GM21447 (cell line): ENCODE measurements at regions not wholly inside any gene's neighbourhood (a gene's known extent, or its start where the extent isn't known, plus 50 kb on each side); places are given as distances from the start of the nearest gene placed in this dataset.

Experiments used
- ATAC-seq: cut with Tn5 transposase; IDR thresholded peaks from one replicate; pipeline ENCODE4 v1.9.1; 2021; ENCODE audit not compliant: unreplicated experiment

DNA sequence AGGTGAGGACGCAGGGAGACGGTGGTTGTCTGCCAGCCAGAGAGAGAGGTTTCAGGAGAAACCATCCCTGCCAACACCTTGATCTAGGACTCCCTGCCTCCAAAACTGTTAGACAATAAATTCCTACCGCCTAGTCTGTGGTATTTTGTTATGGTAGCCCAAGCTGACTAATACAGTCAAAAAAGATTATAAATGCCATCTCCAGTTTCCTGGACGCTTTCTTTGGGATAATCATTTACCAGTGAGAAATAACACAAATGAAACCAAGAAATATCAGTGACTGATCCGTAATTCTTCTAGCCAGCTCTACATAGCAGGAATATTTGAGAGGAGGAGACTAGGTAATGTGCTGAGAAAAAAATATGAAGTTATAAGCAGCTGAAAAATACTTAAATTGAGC, 707.8 kb upstream of the LMCD1 start:
- no peak for ATAC-seq

DNA sequence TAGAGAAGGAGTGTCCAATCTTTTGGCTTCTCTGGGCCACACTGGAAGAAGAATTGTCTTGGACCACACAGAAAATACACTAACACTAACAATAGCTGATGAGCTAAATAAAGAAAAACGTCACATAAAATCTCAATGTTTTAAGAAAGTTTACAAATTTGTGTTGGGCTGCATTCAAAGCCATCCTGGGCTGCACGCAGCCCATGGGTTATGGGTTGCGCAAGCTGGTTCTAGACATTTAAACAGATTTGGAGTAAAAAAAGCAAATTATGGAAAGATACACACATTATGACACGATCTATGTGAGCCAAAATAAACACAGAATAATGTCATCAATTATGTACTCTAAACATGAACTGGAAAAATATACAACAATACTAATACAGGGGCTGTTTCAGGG, 703.3 kb upstream of the LMCD1 start:
- no peak for ATAC-seq

DNA sequence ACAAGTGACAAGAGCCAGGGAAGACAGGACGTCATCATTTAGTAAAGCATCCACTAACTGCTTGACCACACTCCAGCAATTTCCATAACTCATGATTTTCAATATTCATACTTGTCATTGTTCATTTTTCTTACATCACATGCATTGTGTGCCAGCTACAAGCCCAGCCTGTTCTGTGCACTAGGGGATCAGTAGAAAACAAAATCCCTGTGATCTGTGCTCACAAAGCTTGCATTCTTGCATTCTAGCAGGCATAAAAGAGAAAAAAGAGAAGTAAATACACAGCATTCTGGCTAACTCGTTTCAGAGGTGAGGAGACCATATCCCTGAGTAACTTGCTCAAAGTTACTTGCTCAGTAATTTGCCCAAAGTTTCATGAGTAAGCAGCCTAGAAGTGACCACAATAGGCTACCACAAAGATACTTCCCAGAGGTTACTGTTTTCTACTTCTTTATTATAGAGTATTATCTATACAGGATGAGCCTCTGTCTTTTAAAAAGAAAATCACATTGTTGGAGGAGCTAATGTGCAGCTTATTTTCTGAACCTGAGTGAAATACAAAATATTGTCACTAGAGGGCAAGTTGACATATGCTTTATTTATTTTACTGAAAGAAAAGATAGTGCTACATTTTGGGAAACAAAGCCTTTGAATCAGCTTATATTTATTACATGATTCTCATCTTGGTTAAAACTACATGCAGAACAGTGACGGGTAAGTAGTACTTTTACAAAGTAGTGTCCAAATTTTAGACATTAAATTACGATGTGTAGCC, 701.4 kb upstream of the LMCD1 start:
- ATAC-seq = no peak

DNA sequence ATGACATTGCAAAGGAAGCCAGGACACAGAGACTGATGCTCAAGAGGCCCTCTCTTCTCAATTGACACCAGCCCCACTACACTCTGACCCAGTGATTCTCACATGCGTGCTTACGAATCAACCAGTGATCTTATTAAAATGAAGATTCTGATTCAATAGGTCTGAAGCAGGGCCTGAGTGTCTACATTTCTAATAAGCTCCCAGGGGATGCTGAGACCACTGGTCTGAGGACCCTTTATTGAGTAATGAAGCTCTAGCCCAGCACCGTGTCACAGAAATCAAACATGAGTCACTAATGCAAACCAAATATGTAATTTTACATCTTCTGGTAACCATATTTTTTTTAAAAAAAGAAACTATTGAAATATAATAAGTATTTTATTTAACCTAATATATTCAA, 689.1 kb upstream of the LMCD1 start:
- no peak for ATAC-seq

GRCh38 chr3:7813365-7813764, 688.3 kb upstream of the LMCD1 start:
- no peak for ATAC-seq

GRCh38 chr3:7817239-7817638, 684.4 kb upstream of the LMCD1 start:
- ATAC-seq = no peak

- no peak for ATAC-seq
These were observed 680.7 kb upstream of the LMCD1 start for GRCh38 chr3:7820969-7821368.

- ATAC-seq = no peak
These were observed 679.8 kb upstream of the LMCD1 start for GRCh38 chr3:7821858-7822257.

DNA sequence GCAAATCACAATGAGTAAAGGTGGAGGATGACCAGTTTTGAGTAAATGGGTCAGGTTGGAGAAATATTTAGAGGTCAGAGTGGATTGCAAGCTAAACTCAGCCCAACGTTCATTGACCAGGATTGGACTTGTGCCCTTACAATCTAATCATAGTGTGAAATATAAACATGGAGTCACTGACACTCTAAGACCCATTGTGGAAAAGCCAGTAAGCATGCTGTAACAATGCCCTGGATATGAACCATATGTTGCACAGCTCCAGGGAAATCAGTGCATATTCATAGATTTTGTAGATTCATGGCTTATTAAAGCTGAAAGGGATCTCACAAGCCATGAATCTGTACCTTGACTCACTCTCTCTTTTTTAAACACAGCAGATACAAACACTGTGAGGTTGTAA, 660.2 kb upstream of the LMCD1 start:
- ATAC-seq = no peak

- no peak for ATAC-seq
These were observed 658.2 kb upstream of the LMCD1 start for GRCh38 chr3:7843441-7843840.

DNA sequence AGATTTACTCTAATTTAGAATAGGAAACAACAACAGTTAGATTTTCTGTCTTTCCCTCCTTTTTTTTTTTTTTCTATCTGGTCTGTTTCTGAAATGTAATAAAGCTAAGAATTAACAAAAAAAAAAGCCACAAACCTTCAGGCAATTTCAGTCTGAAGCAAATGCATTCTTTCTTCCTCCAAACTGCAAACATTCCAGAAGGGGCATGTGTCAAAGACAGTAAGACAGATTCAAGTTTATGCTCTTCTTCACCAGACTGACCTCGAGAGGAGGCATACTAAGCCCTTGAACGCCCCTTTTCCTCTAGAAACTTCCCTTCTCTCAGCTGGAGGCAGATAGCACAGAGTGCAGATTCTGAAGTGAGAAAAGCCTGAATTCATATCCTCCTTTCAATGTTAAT, 654.6 kb upstream of the LMCD1 start:
- no peak for ATAC-seq

GRCh38 chr3:7847521-7847920, 654.1 kb upstream of the LMCD1 start:
- ATAC-seq = no peak

DNA sequence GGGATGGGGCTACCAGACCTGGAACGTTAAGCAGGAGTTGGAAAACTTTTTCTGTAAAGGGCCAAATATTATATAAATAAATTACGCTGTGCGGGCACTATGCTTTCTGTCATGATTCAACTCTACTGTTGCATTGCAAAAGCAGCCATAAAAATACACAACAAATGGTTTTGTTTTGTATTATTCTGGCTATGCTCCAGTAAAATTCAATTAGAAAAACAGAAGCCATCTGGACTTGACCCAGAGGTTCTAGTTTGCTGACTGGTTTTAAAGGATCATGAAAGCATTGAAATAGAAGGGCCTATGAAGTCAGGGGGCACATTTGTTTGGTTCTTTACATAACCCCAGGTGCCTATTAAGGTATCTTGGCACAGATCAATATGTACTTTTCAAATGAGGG, 647.4 kb upstream of the LMCD1 start:
- ATAC-seq = no peak

DNA sequence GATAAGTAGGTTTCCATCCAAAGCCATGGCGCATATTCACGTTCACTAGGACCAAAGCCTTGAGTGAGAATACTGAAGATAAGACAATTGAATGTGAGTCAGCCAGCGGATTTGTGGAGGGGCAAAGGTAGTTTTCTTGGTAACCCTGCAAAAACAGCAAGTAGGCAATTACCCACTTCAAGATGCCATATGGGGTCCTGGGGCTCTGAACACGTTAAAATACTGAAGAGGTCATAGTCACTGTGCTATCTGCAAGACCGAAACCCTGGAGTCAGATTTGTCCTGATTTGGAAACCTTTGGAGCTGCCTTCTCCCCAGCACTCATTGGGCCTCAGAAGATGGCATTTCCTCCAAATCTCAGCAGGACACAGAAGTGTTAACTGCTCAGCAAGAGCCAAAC, 646.9 kb upstream of the LMCD1 start:
- no peak for ATAC-seq

DNA sequence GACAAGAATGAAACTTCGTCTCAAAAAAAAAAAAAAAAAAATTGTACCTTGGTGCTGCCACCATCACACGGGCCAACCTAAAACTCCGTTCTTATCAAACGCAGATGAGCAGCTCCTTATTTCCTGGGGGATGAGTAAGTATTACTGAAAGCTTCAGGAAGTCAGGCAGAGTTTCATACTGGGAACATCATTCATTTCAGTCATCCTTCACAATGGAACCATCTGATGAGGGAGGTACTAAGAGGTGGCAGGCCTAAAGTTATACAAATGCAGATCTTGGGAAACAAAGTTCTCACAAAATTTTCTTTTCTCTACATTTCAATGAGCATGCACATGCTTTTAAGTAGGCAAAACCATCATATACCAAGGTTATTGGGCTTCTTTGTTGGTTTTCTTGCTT, 636.0 kb upstream of the LMCD1 start:
- no peak for ATAC-seq

- ATAC-seq = no peak
These were observed 634.0 kb upstream of the LMCD1 start for GRCh38 chr3:7867587-7867986.

DNA sequence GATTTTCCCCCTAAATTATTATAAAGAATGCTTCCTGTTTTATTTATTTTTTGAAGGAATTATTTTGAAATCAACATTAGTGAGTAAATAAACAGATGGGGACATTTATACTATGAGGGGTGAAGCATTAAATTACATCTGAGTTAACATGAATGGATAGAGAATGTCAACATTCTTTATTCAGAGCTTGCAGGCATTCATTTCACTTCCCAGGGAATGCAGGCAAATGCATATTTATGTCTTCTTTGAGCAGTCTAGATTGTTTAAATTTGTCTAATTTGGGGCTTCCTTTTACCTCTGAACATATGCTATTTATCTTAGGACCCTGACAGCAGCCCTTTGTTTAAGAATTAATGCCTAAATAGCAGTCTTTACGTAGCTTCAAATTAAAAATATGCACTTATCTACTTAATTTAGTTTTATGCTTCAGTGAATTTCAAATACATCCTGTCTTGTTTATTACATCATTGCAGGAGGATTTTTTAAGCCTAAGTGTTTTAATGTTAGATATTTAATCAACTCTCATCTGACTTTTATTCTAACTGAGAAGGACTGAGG, 630.5 kb upstream of the LMCD1 start:
- ATAC-seq = no peak

GRCh38 chr3:7874116-7874515, 627.5 kb upstream of the LMCD1 start:
- no peak for ATAC-seq

DNA sequence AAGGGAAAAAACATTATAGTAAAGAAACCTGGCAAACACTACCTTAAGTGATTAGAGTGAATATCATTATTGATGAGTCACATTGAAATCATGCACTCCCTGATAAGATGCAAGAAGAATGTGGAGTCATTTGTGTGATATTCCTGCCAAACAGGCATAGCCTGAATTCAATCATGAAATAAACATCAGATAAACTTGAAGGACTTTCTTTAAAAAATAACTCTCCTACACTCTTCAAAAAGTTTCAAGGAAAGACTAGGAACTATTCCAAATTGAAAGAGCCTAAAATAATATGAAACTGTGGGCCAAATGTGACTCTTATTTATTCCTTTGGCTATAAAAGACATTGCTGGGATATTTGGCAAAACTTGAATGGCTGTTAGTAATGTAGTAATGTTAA, 625.7 kb upstream of the LMCD1 start:
- ATAC-seq = no peak

- no peak for ATAC-seq
These were observed 624.8 kb upstream of the LMCD1 start for GRCh38 chr3:7876741-7877297.

- ATAC-seq = no peak
These were observed 624.3 kb upstream of the LMCD1 start for GRCh38 chr3:7877312-7877711.

DNA sequence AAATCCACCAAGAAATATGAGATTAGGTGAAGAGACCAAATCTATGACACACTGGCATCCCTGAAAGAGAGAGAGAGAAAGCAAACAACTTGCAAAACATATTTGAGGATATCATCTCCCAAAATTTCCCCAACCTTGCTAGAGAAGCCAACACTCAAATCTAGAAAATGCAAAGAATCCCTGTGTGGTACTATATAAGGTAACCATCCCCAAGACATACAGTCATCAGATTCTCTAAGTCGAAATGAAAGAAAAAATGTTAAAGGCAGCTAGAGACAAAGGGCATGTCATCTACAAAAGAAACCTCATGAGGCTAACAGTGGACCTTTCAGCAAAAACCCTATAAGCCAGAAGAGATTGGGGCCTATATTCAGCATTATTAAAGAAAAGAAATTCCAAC, 622.1 kb upstream of the LMCD1 start:
- ATAC-seq = no peak

GRCh38 chr3:7881946-7882345, 619.7 kb upstream of the LMCD1 start:
- no peak for ATAC-seq
